ENCODE measurements at regions not wholly inside any gene's neighbourhood (a gene's known extent, or its start where the extent isn't known, plus 50 kb on each side); places are given as distances from the start of the nearest gene placed in this dataset.
A peak's percentile ranks its signal among the peaks of the same experiment; 100 is the strongest.

DNA sequence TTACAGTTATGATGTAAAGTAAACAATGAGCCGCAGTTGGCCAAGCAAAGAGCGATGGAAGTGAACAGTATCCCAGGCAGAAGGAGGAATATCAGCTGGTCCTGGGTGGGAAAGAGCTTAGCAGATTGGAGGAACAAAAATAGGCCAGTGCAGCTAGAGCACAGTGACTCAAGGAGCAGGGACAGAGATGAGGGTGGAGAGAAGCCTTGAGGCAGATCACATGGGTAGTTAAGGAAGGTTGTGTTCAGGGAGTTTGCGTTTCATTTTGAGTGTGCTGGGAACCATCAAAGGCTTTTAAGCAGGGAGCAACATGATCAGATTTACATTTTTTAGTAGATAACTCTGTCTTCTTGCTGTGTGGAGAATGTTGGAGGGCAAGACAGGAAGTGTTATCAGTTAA lies 113.6 kb downstream of the OAT start:
- no peak for DNase-seq (ENCODE audit: low read depth, low spot score)

DNA sequence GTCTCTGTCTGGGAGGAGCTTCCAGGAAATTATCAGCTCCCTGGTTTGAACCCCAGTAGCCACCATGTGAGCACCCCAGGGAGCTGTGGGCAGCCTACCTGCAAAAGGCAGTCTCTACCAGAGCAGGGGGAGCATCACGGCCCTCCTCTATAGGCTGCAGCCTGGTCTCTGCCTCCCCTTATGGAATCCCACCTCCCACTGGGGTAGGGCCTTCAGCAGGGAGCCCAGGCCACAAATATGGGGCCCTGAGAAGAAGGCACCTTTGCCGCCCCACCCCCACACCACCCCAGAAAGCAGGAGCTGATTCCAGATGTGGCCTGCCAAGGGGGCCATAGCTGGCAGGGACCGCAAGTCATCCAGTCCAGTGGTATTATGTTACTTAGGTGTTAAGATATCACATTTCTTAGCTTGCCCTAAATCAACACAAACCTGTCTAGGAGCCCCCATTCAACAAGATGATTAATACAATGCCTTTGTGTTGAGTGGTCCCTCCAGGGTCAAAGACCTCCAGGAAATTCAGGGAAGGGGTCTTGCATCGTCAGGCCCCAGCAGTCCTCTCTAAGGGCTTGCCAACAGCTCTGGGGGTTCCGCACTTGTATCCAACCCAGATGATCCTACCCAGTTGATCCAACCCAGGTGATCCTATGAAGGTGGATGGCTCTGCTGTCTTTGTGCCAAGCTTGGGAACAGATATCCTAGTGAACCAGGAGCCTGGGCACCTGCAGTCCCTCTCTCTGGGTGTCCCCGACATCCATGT lies 114.9 kb downstream of the OAT start:
- DNase-seq (ENCODE audit: low read depth, low spot score), result no peak

DNA sequence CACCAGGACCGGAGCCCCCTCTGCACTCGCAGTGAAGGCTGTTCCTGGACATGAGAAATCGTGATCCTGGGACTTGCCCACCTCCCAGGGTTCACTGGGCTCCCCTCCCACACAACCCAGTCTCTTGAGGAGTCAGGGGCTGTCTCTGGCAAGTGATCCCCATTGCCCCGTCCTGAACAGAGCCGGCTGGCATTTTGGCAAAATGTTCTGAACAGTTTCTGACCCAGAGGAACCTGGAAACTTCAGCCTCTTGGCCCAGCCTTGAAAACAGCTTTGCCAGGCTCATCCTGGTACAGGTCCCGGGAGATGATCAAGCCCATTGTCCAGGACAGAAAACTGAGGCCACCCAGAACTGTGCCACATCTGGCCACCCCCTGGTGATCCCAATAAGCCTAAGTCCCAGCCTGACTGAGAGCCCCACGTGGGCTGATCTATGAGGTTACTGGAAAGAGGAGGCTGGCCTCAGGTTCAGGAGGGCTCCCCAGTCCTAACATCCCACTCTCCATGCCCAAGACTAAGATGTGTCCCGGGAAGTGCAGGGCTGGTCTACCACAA lies 115.7 kb downstream of the OAT start:
- no peak for DNase-seq (ENCODE audit: low read depth, low spot score)

DNA sequence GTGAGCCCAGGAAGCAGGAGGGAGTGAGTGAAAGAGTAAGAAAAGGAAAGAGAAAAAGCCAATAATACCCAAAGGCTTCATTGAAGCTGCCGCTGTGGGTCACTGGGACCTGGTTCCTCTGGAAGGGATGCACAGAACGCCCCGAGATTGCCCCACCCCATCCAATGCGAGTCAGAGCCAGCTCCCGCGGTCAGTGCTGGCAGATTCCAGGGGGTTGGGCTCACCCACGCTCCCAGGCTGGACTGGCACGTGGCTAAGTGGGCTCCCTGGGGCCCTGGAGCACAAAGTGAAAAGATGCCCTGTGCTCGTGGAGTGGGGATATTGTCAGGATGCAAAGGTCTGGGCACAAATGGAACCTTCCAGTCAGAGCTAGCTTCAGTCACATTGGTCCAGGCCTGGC lies 117.0 kb downstream of the OAT start:
- DNase-seq (ENCODE audit: low read depth, low spot score), result no peak

DNA sequence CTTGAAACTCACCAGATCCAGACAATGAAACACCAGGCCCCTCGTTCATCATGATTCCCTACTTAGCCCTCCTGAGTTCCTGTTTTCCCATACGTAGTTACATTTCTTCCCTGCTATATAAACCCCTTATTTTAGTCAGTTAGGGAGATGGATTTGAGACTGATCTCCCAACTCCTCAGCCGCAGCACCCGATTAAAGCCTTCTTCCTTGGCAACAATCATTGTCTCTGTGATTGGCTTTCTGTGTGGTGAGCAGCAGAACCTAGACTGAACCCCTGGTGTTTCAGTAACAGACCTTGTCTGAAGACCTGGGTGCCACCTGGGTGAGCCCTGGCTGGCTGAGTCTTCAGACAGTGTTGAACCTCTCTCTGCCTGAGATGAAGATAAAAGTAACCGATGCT lies 118.0 kb downstream of the OAT start:
- no peak for DNase-seq (ENCODE audit: low read depth, low spot score)

DNA sequence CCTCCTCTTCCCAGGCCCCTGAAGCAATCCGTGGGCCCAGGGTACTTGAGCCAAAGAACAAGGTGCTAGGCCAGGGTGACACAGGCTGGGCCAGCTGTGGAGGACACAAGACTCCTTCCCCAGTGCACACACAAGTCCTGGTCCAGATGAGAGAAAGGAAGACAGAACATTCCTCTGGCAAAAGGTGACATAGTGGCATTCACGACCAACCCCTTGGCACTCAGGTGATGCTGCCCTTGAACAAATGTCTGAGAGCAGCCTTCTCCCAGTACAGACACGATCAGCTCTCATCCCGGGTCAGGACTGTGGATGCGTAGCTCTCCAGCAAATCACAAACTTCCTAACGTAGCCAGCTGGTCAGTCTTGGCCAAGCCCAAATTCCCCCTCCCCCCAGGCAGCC lies 118.5 kb downstream of the OAT start:
- no peak for DNase-seq (ENCODE audit: low read depth, low spot score)

DNA sequence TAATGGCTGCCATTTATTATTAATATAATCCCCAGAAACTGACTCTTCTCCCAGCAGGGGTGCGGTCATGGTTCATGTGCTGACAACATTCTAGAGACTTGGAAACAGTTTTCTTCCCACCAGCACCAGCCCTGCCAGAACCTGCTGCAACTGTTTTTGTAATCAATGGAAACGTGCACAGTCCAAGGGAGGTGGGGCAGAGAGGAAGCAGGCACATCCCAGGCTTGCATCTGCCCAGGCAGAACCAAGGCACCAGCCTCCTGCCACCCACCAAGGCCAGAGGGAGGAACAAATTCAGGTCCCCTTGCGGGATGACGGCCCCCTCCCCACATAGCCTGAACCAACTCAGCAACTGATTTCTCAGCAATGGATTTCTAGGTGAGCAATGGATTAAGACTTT lies 119.0 kb downstream of the OAT start:
- DNase-seq (ENCODE audit: low read depth, low spot score), result no peak

DNA sequence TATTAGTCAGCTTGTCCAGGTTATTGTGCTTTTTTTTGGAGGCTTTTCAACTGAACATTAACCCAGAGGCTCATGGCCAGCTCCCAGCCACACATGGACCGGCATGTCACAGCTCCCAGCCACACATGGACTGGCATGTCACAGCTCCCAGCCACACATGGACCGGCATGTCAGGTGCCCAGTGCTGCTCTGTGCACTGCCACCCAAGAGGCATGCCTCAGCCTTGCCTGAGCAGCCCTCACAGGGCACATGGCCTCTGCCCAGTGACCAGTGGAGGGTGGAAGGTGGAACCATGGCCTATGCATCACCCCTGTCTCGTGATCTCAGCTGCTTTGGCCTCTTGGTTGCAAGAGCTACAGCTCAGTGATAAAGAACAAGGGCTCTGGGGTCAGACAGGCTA lies 119.8 kb downstream of the OAT start:
- no peak for DNase-seq (ENCODE audit: low read depth, low spot score)

DNA sequence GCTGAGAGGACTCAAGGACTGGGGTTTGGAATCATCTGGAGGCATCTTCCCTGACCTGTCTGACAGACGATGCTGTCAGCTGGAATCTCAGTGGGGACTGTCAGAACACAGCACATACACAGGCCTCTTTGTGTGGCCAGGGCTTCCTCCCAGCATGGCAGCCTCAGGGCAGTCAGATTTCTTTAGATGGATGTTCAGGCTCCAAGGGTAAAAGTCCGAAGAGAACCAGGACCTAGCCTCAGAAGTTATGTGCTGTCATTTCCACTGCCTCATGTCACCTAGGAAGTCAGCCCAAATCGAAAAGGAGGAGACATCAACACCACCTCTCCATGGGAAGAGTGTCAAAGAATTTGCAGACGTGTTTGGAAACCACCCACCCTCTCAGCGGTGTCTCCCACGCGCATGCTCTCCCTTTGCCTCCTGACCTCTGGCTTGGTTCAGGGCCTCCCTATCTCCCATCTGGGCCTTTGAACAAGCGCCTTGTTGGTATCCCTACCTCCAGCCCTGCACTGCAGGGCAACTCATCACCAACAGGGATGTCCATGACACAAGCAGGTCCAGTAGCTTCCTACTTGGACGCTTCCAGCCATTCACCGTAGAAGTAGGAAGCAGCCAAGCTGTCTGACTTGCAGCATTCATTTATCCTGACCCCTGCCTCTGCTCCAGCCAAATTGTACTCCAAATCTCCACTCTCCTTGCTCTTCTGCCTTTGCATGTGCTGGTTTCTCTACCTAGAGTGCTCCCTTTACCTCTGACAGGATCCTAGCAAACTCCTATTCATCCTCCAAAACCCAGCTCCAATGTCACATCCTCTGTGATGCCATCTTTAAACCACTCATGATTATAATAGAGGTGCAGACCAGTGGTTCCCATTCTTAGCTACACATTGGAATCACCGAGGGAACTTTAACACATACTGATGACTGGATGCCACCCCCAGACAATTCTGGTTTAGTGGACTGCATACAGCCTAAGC lies 121.6 kb downstream of the OAT start:
- DNase-seq (ENCODE audit: low read depth, low spot score), result no peak

DNA sequence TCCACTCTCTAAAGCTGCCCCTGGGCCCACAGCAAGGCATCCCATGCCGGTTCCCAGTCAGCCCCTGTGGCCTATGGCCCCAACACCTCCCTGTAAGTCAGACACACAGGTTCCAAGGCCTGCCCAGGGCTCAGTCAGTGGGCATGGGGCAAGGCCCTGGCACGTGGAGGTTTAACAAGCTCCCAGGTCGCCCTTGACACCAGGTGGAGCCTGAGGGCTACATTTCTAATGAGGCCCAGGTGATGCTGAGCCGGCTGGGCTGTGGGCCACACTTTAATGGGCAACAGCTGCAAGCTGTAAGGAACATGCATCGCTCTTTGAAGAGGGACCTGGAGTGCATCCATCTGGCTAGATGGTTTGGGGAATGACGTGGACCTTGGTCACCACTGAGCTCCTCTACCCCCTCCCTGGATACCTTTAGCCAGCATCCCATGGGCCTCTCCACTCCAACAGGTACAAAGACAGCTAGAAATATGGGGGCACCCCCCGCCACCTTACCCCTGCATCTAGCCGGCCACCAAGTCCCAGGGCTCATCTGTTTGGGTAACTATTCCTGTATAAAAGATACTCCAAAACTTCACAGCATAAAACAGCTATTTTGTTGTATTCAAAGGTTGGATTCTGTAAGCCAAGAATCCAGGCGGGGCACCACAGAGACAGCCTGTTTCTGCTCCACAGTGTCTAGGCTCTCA lies 122.5 kb downstream of the OAT start:
- no peak for DNase-seq (ENCODE audit: low read depth, low spot score)

DNA sequence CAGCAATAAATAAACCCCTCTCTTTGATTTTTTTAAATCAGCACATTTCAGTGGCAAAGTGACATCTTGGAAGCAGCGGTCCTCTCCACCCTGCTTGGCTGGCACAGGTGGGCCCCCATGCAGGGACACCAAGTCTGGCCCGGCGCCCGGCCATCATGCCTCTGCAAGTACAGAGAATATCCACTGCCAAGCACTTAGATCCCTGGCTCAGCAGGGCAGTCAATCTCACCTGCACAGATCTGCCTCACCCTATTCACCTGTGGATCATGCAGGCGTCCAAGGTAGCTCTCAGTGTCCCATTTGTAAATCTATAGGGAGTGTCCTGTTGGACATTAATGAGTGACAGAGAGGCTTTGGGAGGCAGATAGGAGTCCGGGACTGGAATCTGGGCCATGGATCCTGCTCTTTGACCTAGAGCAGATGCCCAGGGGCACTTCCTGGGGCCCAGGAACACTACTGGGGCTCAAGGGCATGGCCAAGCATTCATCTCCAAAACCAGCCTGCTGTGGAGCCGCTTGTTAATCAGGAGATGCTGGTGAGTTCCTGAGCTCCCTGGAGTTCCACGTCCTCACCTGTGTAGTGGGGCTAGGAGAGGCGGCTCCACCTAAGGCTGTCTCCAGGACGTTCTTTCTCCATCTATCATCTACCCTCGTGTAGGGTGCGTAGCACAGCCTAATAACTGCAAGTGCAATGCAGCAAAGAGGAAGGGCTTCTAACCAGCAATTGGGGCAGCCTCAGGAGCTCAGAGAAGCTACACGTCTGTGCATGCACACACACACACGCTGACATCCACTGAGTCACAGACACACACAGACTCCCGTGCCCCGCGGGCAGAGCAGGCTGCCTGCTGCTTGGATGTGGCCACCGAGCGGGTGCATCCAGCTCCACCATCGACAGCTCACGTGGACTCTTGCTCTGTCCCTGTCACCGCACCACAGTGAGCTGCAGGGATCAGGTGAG lies 123.6 kb downstream of the OAT start:
- no peak for DNase-seq (ENCODE audit: low read depth, low spot score)

DNA sequence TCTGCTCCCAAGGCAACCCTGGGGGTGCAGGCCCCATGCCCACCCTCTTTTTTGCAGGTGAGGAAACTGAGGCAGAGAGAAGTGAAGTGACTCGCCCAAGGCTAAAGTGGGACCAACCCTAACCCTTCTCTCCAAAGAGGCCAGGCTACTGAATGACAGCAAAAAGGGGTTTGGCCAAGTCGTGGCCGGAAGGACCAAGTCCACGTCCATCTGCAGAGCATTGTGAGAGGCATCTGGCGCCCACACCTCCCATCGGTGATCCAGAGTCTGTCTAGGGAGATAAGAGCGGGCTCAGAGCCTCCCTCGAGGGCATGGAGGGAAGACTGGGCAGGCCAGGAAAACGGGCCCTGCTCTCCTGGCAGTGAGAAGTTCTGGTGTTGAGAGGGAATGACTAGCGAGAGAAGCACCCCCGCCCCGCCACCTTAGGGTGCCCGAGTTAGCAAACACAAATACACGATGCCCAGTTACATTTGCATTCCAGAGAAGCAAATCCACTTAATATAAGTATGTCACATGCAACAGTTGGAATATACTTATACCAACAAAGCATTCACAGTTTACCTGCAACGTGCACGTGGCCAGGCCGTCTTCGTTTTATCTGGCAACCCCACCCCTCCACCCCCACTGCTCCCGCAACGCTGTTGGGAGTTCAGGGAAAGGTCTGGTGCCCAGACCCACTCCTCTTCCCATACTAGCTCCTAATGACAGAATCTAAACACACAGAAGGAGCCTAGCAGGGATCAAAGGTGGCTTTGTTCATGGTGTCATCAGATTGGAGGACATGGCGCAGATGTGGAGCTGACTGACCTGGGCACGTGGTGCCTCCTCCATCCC lies 124.9 kb downstream of the OAT start:
- no peak for DNase-seq (ENCODE audit: low read depth, low spot score)

DNA sequence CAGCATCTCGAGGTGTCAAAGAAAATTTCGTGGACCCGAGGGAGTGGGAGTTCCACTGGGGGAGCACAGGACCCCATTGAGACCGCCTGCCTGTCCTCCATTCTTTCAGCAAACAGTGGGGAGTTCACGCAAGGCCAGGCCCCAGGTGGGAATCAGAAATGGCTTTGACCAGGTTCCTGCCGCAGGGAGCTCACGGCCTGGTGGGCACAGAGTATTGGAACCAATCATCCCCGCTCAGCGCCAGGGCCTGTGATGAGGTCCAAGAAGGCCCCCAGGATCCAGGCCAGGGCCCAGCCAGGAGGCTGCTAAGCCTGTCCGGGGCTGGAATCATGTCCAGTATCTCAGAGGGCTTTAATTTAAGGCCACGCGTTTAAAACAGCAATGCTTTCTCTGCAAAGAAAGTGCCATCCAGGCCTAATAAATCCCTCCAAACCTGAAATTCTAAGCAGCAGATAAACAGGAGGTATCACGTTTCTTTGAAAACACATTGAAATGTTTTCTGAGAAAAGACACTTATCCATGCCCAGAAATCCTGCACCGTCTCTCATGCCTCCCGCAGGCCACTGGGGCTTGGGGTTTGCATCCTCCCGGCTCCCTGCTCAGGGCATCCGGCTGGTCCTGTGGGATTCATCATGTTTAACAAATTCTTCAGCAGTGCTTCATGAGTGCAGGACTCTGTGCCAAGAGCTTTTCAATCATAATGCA lies 125.7 kb downstream of the OAT start:
- peak; percentile 83 for DNase-seq (ENCODE audit: low read depth, low spot score)

DNA sequence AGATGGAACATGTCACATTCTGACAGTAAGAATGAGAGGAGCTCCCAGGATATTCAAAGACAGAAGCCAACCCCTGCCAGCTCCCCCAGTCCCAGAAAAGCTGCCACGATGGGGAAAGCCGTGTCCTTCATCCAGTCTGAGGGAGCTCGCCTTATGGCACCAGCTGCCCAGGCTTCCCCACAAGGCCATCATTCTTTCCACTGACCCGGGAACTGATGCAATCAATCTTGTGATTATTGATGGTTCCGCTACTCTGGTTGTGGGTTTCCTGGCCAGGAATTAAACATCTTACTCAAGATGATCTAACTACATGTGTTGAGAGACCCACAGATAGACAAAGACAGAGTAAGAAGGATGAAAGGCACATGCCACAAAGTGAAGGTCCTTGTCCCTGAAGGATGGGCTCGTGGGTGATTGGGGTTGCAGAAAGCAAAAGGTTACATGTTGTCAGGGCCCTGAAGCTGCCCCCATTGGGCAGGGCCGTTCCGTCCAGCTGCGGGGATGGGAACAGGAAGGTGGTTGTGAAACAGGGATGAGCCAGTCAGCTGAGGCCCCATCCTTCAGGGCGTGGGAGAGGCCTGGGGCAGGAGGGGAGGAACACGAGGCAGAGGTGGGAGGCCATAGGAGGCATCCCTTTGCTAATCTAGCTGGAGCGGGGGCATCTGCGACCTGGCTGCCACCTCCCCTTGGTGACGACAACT lies 127.6 kb downstream of the OAT start:
- DNase-seq (ENCODE audit: low read depth, low spot score), result no peak

DNA sequence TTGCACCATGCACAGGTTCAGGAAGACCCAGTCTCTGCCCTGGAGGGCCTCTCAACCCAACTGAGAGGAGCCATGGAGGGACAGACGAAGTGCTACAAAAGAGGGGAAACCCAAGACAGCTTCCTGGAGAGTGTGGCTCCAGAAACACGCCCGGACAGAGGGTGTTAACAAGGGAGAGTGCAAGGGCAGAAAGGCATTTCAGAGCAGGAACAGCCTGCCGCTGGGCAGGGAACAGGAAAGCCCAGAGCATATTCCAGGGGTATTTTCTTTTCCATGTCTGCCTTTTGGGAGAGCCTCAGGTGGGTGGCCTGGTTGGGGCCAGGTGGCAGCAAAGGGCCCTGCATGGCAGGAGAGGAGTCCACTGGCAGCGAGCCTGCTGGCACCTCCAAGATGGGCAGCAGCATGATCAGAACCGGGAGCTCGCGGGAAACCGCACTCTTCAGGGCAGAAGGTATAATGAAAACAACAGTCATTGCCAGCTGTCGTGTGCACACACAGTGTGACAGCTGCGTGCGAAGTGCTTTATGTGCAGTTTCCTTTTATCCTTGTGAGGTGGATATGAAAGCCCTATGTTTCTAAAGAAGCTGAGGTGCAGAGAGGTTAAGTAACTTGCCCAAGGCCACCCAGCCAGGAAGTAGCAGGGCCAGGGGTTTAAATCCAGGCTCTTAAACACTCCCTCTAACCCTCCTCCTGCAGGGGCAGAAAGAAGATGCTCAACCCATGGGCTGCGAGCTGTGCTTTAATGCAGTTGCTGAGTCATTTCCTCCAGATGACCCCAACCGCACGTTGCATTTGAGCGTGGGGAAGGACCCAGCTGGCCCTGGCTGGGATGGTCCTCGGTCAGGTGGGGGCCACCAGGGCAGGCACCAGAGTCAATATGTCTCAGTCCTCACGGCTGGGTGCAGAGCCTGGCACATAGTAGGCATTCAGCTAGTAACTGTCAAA lies 128.6 kb downstream of the OAT start:
- peak; percentile 43 for DNase-seq (ENCODE audit: low read depth, low spot score)

DNA sequence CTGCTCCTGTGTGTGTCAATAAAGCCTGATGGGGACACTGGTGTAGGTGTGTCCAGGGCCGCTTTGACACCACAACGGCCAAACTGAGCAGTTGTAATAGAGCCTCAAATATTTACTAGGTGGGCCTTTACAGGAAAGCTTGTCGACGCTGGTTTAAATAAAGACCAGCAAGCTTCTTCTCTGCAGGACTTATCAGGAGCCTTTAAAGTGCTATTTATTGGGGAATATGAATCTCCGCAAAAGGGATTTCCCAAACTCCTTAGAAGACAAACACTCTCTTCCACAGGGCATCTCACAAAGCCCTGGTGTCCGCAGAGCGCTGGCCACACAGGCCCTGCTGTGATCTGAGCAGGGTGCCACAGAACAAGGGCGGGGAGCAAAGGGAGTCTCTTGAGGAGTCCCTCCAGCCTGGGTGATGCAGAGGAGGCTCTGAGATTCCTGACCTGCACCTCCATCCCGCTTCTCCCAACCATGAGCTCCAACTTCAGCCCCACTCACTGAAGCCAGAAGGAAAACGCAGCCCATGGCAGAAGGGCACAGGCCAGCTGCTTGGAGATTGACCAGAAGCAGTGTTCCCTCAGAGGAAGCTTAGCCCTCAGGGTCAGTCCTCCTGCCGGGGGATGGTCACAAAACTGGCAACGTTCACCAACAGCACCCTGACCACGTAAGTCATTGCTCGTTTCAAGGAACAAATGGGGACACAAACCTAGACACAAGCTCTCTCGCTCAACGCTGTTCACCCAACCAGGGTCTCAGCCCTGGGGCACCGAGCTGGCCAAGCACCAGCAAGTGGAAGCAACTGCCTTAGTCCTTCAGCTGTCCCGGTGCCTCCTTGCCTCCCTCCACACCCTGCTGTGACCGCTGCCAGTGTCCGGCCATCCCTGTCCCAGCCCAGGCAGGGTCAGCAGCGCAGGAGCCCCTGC lies 129.5 kb downstream of the OAT start:
- DNase-seq (ENCODE audit: low read depth, low spot score), result no peak
